Tongue (tissue), 1 donor: ENCODE measurements at regions not wholly inside any gene's neighbourhood (a gene's known extent, or its start where the extent isn't known, plus 50 kb on each side); places are given as distances from the start of the nearest gene placed in this dataset.
"Not testable (repeated sequence)": the region's sequence is repeated elsewhere in the genome, so short reads cannot be mapped to it uniquely, and the experiment has no call there.

Experiments
- DNase-seq: peaks from one replicate; pipeline ENCODE4 v3.0.0-alpha.2; 2015

GRCh38 chr5:51802551-51803184, 419.4 kb downstream of the ISL1 start:
- DNase-seq, result no peak

DNA sequence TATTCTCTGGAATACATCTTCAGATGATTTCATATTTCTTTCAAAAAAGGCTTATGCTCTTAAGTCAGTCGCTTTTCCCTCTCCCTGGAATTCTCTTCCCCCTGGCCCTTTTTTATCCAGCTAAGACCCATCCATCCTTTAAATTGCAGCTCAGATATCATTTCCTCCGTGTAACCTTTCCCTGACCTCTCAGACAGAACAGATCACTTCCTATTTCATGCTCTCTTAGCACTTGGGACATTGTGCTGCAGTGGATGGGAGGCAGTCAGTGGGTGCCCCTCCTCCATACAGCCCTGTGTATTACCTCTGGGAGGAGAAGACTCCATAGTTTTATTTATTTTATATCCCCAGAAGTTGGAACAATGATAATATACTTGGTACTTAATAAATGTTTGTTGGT, 423.4 kb downstream of the ISL1 start:
- DNase-seq, result no peak

DNA sequence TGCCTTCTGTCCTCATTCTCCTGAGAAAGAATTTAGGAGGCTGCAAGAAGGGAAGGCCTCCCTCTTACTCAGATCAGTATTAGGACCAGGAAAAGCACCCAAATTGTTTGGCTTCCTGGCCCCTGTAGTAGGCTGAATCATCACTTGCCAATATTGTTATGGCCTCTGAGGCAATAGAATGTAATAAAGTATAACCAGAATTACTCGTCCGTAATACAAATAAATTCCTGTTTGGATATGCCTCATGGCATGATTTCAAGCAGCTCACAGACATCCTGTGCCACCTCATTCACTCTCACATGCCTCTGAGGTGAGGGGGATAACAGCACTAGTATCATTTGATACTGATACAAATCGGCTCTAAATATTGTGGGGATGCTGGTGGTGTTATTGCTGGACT, 427.3 kb downstream of the ISL1 start:
- no peak for DNase-seq

DNA sequence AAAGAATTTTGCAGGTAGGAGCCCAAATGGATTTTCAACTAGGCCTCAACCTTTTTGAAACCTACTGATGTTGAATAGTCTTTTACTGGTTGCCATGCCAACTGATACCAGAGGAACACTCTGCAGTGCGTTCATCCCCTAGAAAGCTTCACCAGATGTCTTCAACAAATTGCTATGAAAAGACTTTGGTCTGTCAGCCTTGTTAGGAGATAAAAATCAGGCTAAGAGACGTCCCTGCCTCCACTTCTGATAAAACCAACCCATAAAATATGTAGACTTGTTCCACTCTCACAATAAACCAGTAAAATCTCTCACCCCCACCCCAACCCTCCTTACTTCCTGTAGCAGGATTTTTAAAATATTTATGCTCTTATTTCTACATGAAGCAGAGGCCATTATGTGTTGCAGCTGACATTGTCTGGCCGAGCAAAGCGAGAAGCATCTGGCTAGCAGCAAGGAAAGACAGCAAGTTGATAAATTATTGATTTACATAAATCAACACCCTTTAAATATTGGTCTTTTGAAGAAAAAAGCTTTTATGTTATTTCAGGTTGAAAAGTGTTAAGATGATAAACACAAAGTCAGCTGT, 428.7 kb downstream of the ISL1 start:
- DNase-seq, result no peak

DNA sequence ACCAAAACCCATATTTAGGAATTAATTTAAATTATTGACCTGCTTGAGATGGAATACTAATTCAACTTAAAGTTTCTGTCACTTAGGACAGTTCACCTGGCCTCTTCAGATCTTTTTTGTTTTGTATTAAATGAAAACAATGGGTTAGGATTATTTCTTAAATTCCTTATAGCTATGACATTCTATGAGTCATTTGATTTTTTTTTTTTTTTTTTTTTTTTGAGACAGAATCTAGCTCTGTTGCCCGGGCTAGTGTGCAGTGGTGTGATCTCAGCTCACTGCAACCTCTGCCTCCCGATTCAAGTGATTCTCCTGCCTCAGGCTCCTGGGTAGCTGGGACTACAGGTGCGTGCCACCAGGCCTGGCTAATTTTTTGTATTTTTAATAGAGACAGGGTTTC, 431.6 kb downstream of the ISL1 start:
- not testable (repeated sequence) for DNase-seq

DNA sequence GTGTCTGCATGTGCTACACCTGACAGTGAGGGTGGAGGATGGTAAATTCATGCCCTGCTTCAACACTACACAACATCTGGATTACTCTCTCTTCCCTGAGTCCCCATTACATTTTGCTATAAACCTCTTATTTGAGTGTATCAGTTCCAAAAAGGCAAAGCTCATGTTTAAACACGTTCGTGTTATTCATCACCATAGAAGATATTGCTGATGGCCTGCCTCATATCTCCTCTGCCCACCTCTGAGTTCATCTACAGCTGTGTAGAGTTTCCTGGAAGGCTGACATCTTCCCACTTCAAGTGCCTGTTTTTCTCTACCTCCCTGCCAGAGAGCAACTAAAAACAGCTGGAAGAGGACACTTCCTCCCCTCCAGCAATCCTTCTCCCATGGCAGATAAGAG, 433.2 kb downstream of the ISL1 start:
- no peak for DNase-seq

DNA sequence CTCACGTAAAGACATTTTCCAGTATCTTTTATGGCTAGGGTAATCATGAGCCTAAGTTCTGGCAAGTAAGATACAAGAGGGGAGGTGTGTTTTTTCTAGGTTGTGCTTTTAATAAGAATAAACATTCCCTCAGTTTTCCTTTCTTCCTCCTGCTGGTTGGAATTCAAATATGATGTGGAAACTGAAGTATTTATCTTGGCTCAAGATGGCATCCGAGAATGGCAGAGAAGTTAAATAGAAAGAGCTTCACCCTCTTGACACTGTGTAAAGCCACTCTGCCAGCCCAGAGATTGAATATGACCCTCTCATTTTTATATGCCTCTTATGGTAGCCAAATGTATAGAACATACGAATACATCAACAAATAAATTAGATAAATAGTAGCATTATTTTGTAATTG, 438.4 kb downstream of the ISL1 start:
- no peak for DNase-seq

DNA sequence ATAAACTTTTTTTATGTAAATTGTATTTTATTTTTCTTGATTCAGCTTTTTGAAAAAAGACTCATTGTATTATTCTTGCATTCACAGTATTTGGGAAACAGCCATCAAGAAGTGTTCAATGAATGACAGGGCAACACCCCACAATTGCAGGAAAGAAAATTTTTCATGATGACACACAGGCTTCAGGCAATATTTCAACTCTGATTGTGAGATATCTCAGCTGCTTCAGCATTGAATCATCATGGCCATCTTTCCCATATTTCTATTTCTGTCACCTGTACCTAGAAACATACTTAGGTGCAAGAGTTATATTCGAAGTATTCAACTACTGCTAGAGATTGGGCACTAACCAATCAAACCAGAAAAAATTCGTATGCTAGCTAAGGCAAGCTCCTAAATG, 446.0 kb downstream of the ISL1 start:
- DNase-seq, result no peak

DNA sequence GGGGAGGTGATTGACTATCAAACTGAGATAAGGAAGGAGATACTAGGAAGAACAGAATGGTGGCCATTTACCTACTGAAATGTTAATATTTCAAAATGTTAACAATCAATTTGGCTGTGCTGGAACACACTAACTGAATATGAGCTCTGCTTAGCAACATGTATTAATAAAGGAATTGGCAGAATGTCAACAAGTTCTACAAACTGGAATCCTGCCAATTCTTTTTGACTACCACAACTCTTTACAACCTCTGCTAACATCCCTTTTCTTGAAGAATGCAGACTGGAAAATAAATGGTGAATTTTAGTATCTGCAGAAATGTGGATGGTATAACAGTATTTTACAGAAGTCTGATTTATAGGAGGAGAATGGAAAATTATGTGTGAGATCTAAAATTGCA, 446.4 kb downstream of the ISL1 start:
- DNase-seq, result peak; percentile 3

- no peak for DNase-seq
Observed at GRCh38 chr5:51832934-51833470, 449.8 kb downstream of the ISL1 start.

GRCh38 chr5:51838459-51838858, 455.2 kb downstream of the ISL1 start:
- no peak for DNase-seq

DNA sequence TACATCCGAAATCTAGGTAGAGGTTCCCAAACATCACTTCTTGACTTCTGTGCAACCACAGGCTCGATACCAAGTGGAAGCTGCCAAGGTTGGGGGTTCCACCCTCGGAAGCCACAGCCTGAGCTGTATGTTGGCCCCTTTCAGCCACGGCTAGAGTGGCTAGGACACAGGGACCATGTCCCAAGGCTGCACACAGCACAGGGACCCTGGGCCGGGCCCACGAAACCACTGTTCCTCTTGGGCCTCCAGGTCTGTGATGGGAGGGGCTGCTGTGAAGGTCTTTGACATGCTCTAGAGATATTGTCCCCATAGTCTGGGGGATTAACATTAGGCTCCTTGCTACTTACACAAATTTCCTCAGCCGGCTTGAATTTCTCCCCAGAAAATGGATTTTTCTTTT, 460.6 kb downstream of the ISL1 start:
- no peak for DNase-seq

GRCh38 chr5:51846015-51846414, 462.8 kb downstream of the ISL1 start:
- DNase-seq, result no peak

GRCh38 chr5:51859624-51860023, 476.4 kb downstream of the ISL1 start:
- DNase-seq, result no peak

- DNase-seq, result no peak
Observed at GRCh38 chr5:51860532-51861018, 477.3 kb downstream of the ISL1 start.

GRCh38 chr5:51872144-51872543, 488.9 kb downstream of the ISL1 start:
- DNase-seq, result no peak

DNA sequence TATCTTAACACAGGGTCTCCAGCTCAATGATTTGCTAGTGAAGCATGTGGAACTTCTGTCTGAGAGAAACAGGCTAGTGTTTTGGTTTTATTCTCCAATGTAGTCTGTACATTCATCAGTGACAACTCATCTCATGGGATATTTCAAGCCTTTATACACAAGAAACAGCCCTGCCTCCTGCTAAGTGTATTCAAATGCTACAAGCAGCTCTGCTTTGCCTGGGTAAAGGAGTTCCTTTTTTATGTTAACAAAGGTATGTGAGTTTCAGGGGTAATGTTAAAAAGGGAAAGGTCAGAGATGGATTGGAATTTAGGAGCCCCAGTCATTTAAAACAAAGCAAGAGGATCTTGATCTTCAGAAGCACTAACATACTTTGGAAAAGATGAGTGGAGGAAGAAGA, 498.7 kb downstream of the ISL1 start:
- no peak for DNase-seq

DNA sequence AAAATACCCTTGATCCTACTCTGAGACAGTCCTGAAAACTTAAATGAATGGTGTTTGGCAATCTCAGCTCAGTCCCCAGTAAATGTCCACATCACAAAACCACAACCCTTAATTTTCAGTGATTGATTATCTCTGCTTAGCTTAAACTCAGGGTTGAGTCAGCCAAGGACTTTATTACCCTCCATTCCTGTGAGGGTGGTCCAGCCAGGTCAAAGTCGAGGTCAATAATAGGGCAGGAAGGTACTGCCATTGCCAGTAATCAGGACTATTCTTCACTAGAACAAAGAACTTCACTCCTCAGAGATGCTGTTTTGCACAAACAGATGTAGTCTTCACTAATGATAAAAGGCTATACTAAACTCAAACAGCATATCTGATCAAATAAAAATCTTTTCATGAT, 499.4 kb downstream of the ISL1 start:
- no peak for DNase-seq

GRCh38 chr5:51889703-51890102, 506.5 kb downstream of the ISL1 start:
- DNase-seq, result no peak

DNA sequence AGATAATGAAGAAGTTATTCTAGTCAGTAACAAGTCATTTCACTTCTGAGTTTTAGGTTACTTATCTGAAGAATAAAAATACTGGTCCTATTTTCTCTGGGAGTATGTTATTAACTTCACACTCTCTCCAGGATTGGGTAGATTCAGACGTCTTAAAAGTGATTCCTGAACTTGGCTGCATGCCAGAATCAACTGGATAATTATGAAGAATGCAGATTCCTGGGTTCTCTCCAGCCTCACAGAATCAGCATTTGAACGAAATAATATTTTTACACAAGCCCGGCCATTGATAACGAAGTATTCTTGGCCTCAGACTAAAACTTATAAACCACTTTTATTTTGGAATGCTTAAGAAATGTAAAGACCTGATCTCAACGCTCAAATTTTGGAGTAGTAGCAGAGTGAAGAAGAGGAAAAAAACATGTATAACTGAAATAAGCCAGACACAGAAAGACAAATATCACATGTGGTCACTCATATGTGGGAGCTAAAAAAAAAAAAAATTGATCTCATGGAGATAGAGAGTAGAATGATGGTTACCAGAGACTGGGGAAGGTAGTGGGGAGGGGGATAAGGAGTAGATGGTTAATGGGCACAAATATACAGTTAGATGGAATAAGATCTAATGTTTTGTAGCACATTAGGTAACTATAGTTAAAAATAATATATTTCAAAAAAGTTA, 507.3 kb downstream of the ISL1 start:
- peak; percentile 3 for DNase-seq

DNA sequence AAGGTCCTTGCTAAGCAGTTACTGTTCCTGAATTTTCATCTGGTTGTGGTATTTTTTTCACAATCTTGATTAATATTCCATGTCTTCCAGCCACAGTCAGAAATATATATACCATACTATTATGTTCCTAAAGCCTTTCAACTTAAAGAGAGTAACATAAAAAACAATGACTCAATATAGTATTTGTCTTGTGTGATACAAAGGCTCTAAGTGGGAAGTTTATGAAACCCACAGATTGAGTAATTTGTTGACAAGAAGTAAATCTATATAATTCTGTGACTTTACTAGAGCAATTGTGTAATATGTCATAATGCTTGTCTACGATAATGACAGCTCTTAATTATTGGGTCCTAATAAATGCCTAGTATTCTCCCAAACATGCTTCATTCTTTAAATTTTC, 509.4 kb downstream of the ISL1 start:
- no peak for DNase-seq

- DNase-seq, result no peak
Observed at GRCh38 chr5:51895834-51896233, 512.6 kb downstream of the ISL1 start.

GRCh38 chr5:51902512-51902911, 519.3 kb downstream of the ISL1 start:
- DNase-seq, result no peak

DNA sequence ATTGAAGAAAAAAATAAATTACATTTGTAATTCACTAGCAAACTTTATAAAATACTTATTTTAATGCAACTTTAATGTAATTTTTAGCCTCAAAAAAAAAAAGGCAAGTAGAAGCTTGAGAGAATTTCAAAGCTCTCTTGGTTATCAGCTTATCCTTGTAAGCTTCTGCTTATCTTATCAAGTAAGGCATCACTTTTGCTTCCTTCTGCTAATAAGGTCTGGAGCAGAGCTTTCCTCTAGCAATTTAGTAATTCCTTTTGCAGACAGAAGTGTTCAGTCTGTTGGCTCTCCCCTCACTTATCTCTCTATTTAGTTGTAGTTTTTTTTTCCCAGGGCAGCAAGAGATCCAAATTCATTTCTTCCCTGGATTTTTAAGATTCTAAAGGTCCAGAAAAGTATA, 525.0 kb downstream of the ISL1 start:
- DNase-seq, result no peak
